ENCODE measurements at regions not wholly inside any gene's neighbourhood (a gene's known extent, or its start where the extent isn't known, plus 50 kb on each side); places are given as distances from the start of the nearest gene placed in this dataset.

DNA sequence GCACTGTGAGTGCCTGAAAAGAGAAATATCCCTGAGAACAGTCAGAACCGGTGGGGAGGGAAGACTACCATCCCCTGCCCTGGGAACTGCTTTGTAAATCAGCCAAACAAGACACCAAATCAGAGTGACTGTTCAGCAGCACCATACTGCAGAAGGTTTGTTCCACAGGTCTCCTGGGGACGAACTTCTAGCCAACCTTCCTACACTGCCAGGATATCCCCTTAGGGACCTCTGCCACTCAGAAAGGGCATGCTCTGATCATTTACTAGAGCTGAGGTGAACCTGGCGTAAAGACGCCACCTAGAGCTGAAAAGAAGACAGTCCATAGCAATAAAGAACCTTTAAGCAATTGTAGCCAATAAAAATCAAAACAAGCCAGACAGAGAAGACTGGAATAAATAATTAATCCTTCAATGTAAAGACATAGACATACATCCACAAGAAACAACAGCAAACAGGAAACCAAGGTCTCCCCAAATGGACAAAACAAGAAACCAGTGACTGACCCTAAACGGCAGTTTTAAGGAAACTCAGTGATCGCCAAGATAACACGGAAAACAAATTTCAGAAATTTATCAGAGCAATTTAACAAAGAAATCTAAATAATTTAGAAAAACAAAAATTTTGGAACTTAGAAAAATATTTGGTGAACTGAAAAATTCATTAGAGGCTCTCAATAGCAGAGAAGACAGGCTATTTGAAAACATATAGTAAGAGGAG lies 228.1 kb upstream of the AMIGO2 start:
- peak in 1 of 2 donors; percentile 41 for DNase-seq (ENCODE audit: low read depth in 2 of 2)

DNA sequence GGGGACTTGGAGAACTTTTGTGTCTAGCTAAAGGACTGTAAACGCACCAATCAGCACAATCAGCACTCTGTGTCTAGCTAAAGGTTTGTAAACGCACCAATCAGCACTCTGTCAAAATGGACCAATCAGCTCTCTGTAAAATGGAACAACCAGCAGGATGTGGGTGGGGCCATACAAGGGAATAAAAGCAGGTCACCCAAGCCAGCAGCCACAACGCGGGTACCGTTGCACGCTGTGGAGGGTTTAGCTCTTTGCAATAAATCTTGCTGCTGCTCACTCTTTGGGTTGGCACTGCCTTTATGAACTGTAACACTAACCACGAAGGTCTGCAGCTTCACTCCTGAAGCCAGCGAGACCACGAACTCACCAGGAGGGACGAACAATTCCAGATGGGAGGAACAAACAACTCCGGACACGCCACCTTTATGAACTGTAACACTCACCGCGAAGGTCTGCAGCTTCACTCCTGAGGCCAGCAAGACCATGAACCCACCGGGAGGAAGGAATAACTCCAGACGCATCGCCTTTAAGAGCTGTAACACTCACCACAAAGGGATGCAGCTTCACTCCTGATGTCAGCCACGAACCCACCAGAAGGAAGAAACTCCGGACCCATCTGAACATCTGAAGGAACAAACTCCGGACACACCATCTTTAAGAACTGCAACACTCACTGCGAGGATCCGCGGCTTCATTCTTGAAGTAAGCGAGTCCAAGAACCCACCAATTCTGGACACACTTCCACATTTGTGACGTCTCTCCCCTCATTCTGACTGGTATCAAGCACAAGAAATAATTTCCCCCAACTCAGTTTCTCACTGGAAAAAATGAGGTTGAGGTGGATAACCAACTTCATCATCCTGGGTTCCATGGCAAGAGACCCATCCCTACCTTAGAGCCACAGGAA lies 227.3 kb upstream of the AMIGO2 start:
- DNase-seq (ENCODE audit: low read depth in 2 of 2): peak; percentile 47 to 75

DNA sequence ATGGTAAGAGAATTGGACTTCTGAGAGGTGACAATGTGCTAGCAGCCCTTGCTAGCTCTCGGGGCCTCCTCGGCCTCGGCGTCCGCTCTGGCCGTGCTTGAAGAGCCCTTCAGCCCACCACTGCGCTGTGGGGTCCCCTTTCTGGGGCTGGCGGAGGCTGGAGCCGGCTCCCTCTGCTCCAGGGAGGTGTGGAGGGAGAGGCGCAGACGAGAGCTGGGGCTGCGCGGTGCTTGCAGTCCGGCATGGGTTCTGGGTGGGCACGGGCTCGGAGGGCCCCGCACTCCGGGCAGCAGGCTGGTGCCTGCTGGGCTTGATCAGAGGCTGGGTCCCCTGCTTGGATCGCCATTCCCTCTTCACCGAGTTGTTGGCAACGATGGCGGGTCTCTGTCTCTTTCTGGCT lies 226.4 kb upstream of the AMIGO2 start:
- no peak for DNase-seq (ENCODE audit: low read depth in 2 of 2)

DNA sequence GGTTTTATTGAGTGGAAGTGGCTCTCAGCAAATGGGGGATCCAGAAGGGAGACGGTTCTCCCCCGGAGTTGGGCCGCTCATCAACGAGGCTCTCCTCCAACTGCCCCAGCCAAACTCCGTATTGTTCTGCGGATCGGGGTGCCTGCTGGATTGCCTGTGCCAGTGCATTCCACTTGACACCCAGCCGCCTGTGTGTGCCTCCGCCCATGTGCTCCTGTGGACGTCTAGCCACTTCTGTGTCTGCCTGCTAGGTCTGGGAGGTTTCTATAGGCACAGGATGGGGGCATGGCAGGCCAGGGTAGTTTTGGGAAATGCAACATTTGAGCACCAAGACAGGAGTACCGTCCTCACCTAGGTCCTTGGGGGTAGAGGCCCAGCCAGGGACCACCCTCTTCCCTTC lies 225.7 kb upstream of the AMIGO2 start:
- DNase-seq (ENCODE audit: low read depth in 2 of 2): no peak

DNA sequence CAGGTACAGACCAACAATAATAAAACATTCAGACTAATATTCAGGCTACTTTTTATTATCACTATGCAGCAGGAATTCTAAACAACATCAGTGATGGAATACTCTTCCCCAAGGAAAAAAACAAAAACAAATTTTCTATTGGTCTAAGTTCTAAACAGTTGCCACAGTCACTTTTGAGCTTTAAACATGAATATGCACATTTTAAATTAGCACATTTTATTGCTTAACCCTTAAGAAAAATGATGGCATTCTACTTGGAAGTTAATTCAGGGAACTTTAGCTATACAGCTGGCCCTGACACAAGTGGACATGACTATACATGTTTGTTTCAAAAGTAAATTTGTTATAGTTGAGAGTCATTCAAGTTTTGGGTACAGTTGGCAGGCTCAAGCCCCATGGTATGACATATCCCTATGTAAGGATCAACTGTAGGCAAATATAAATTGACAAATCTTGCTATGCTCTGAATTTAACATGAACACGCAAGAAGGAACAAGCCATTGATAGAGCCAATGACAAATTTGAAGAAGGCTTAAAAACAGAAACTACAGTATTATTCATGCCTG lies 224.3 kb upstream of the AMIGO2 start:
- no peak for DNase-seq (ENCODE audit: low read depth in 2 of 2)

DNA sequence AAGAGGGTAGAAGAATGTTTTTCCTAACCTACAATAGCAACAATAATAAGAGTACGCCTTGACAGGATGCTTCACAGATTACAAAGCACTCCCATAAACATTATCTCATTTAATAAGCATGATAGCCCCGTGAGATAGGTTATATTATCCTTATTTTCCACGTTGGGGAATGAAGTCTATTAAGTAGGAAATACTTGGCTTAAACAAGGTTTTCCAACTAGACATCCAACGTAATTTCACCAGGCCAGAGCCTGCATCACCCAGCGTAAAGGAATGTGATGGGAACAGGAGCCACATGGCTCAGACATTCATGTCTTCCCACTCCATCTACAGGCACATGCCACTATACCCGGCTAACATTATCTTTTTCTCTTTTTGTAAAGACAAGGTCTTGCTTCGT lies 223.4 kb upstream of the AMIGO2 start:
- DNase-seq (ENCODE audit: low read depth in 2 of 2): no peak

DNA sequence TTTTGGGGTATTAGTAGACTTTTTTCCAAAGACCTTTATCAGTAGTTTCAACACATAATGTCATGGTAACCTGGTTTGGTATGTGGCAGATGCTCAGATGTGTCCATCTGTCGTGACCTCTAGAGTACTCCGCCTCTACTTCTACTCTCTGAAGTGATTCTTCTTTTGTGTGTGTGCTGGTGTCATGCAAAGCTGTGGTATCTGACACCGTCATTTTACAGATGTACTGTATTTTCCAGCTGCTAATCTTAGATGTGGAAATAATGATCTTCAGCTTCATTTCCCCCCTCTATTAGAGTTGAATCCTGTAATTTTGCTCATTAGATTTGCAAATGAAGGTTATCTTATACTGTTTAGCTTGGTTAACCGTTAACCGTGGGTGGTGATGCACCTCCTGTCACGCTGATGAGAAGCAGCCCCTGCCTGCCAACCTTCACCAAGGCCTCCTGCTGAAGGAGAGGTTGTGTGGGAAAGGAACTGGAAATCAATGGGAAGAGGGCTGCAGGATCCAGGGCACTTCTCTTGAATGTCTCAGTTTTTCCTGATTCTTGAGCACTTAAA lies 222.4 kb upstream of the AMIGO2 start:
- DNase-seq (ENCODE audit: low read depth in 2 of 2): no peak

DNA sequence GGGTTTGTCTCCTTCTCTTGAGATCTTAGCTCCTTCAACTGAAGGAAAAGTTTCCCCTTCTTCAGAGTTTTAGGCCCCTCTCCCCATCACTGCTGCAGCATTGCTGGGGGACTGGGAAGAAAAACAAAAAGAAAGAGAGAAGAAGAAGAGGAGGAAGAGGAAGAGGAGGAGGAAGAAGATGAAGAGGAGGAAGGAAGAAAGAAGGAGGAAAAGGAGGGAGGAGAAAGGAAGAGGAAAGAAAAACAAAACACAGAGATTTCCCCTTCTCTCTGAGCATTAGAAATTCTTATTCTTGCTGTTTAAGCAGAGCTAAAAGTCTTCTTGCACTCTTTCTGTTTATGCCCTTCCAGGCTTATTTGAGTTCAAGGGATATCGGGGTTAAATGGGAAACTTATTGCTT lies 219.8 kb upstream of the AMIGO2 start:
- DNase-seq (ENCODE audit: low read depth in 2 of 2): no peak

DNA sequence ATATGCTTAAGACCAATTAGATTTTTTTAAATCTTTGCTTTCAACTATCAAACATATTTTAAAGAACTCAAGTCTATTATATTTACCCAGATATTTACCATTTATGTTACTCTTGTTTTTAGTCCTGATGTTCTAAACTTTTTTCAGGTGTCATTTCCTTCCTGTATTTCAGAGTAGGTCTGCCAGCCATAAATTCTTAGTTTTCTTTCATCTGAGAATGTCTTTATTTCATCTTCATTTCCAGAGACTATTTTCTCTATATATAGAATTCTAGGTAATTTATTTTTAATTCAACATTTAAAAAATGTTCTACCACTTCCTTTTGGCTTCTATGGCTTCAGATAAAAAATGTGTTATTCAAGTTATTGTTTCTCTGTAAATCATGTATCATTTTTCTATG lies 218.2 kb upstream of the AMIGO2 start:
- no peak for DNase-seq (ENCODE audit: low read depth in 2 of 2)

DNA sequence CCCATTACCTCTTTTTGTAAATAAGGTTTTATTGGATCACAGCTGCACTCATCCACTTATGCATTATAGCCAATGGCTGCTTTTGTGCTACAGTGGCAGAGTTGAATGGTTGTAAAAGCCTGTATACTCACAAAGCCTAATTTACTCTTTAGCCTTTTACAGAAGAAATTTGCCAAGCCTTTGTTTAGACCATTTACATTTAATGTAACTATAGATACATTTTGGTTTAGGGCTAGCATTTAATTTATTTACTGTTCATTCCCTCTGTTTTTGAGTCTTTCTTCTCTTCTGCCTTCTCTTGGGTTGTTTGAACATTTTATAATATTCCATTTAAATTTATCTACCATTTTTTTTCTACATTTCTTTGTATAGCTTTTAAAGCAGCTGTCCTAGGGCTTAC lies 217.1 kb upstream of the AMIGO2 start:
- no peak for DNase-seq (ENCODE audit: low read depth in 2 of 2)

DNA sequence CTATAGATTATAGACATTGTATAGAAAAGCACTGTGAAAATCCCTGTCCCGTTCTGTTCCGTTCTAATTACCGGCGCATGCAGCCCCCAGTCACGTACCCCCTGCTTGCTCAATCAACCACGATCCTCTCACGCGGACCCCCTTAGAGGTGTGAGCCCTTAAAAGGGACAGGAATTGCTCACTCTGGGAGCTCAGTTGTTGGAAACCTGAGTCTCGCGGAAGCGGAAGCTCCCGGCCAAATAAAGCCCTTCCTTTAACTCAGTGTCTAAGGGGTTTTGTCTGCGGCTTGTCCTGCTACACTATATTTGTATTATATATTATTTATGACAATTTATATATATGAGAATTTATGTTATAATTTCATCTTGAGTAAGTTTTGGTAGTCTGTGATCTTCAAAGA lies 213.6 kb upstream of the AMIGO2 start:
- DNase-seq (ENCODE audit: low read depth in 2 of 2): no peak

DNA sequence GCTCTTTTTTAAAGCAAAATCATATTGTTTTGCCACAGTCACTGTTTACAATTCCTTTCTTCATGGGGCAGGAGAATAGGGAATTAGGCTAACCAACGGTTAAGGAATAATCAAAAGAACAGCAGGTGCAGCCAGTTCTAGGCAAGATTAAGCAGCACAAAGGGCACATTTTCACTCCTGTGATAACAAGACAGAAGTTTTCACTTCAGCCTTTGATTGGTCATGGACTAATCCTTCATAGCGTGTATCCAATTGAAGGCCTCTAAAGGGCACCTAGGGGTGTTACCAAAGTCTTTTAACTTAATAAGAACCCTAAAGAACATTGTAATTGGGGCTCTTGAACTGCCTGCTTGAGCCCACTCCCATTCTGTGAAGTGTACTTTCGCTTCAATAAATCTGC lies 206.9 kb upstream of the AMIGO2 start:
- no peak for DNase-seq (ENCODE audit: low read depth in 2 of 2)
